Liver (tissue), 8 donors: ENCODE measurements at regions not wholly inside any gene's neighbourhood (a gene's known extent, or its start where the extent isn't known, plus 50 kb on each side); places are given as distances from the start of the nearest gene placed in this dataset.
A peak's percentile ranks its signal among the peaks of the same experiment; 100 is the strongest.

Source experiments
- DNase-seq: peaks from one replicate; pipeline ENCODE4 v3.0.0-alpha.2; 2017; ENCODE audit warnings: low spot score
- H3K27ac ChIP-seq, 2 donors: one replicate each; pipeline ENCODE4 v1.7.0; 2013; ENCODE audit warnings: inconsistent platforms in 2 of 2, low read length in 2 of 2, control low read depth in 1 of 2, low read depth in 1 of 2, mild to moderate bottlenecking in 1 of 2
- H3K27me3 ChIP-seq, 4 donors: one replicate each; pipeline versions ENCODE4 v1.6.1 to v1.7.0; 2013; ENCODE audit warnings: low read length in 3 of 4, inconsistent platforms in 1 of 4, mild to moderate bottlenecking in 1 of 4, moderate library complexity in 1 of 4; ENCODE audit not compliant: control insufficient read depth in 4 of 4, insufficient read depth in 4 of 4
- H3K36me3 ChIP-seq, 4 donors: one replicate each; pipeline versions ENCODE4 v1.6.1 to v1.7.0; 2013; ENCODE audit warnings: low read length in 3 of 4, mild to moderate bottlenecking in 3 of 4, low read depth in 1 of 4, moderate library complexity in 1 of 4; ENCODE audit not compliant: control insufficient read depth in 4 of 4, insufficient read depth in 3 of 4
- H3K4me1 ChIP-seq, 4 donors: one replicate each; pipeline versions ENCODE4 v1.6.1 to v1.7.0; 2013; ENCODE audit warnings: low read length in 3 of 4, mild to moderate bottlenecking in 3 of 4, moderate library complexity in 1 of 4; ENCODE audit not compliant: control insufficient read depth in 4 of 4, insufficient read depth in 4 of 4
- H3K4me3 ChIP-seq, 3 donors: one replicate each; pipeline versions ENCODE4 v1.6.1 to v1.7.0; 2013; ENCODE audit warnings: low read length in 3 of 3, control low read depth in 1 of 3, low read depth in 1 of 3, mild to moderate bottlenecking in 1 of 3
- H3K9ac ChIP-seq, 2 donors: one replicate each; pipeline ENCODE4 v1.7.0; 2013; ENCODE audit warnings: low read length in 2 of 2, mild to moderate bottlenecking in 2 of 2, moderate library complexity in 2 of 2, control low read depth in 1 of 2, low read depth in 1 of 2
- H3K9me3 ChIP-seq, 4 donors: one replicate each; pipeline versions ENCODE4 v1.6.1 to v1.7.0; 2013; ENCODE audit warnings: low read length in 3 of 4; ENCODE audit not compliant: control insufficient read depth in 4 of 4
- FOXA1 ChIP-seq: IDR thresholded peaks from 2 replicates; pipeline ENCODE4 v1.6.1; 2016; ENCODE audit warnings: antibody characterized with exemption
- FOXA2 ChIP-seq: IDR thresholded peaks from 2 replicates; pipeline ENCODE4 v1.6.1; 2016; ENCODE audit warnings: antibody characterized with exemption
- GABPA ChIP-seq, 2 donors: IDR thresholded peaks in 1 of 2; conservative IDR thresholded peaks in 1 of 2; 2 replicates each; pipeline ENCODE4 v1.6.1; 2016; ENCODE audit warnings: antibody characterized with exemption in 2 of 2, mild to moderate bottlenecking in 1 of 2, moderate library complexity in 1 of 2
- HNF4A ChIP-seq, 2 donors: conservative IDR thresholded peaks; 2 replicates each; pipeline ENCODE4 v1.6.1; 2016; ENCODE audit warnings: antibody characterized with exemption in 2 of 2, mild to moderate bottlenecking in 2 of 2
- HNF4G ChIP-seq: IDR thresholded peaks from 2 replicates; pipeline ENCODE4 v1.6.1; 2016; ENCODE audit warnings: antibody characterized with exemption
- JUND ChIP-seq, 2 donors: IDR thresholded peaks; 2 replicates each; pipeline ENCODE4 v1.6.1; 2016; ENCODE audit warnings: antibody characterized with exemption in 2 of 2
- NR2F2 ChIP-seq: IDR thresholded peaks from 2 replicates; pipeline ENCODE4 v1.6.1; 2016; ENCODE audit warnings: antibody characterized with exemption
- RAD21 ChIP-seq, 2 donors: IDR thresholded peaks; 2 replicates each; pipeline ENCODE4 v1.6.1; 2016; ENCODE audit warnings: antibody characterized with exemption in 2 of 2, mild to moderate bottlenecking in 2 of 2
- REST ChIP-seq: IDR thresholded peaks from 2 replicates; pipeline ENCODE4 v1.6.1; 2016; ENCODE audit warnings: antibody characterized with exemption, mild to moderate bottlenecking
- RXRA ChIP-seq, 2 donors: IDR thresholded peaks; 2 replicates each; pipeline ENCODE4 v1.6.1; 2017 to 2018; ENCODE audit warnings: antibody characterized with exemption in 2 of 2, mild to moderate bottlenecking in 1 of 2
- SP1 ChIP-seq: IDR thresholded peaks from 2 replicates; pipeline ENCODE4 v1.6.1; 2018; ENCODE audit warnings: antibody characterized with exemption, mild to moderate bottlenecking
- TAF1 ChIP-seq: conservative IDR thresholded peaks from 2 replicates; pipeline ENCODE4 v1.6.1; 2016; ENCODE audit warnings: antibody characterized with exemption, mild to moderate bottlenecking
- WGBS: extraction: QIAGEN DNeasy Blood & Tissue Kit; methylation state at CpG from one replicate; pipeline ENCODE4 v1.1.7; 2013; 5-methylcytosine and 5-hydroxymethylcytosine counted together
- TF ChIP-seq, protein P1 (sequence below): IDR thresholded peaks from 2 replicates; pipeline ENCODE4 v1.6.1; 2016; ENCODE audit warnings: antibody characterized with exemption
- TF ChIP-seq, protein P2 (sequence below): fragments of 150-350 bp; IDR thresholded peaks from 2 replicates; pipeline ENCODE4 v1.5.1; 2017; ENCODE audit warnings: improper control_type of control experiment, low read depth, low read length; ENCODE audit not compliant: missing input control
- TF ChIP-seq, protein P3 (sequence below): IDR thresholded peaks from 2 replicates; pipeline ENCODE4 v1.6.1; 2016; ENCODE audit warnings: antibody characterized with exemption
- donor health status: healthy.
- donor health status: healthy.
- donor health status: healthy.
- donor health status: healthy.
- donor health status: healthy.

GRCh38 chr22:49322861-49323622 lies 504.6 kb downstream of the BRD1 start (continued):
- TF ChIP-seq REST (no peak), FOXA1 (no peak)

GRCh38 chr22:49322231-49322630 lies 505.4 kb downstream of the BRD1 start:
- peaks cover 0 to 5% (median 2%) of the 10 kb centered on the region in 4 donors for H3K9me3 ChIP-seq
- TF ChIP-seq TAF1 (no peak), GABPA (IDR thresholded peaks at IDR 0.05 in 1 of 2, conservative IDR thresholded peaks at IDR 0.05 in 1 of 2) (no peak), NR2F2 (no peak), HNF4G (no peak), FOXA2 (no peak), FOXA1 (no peak), SP1 (no peak), RAD21 (IDR thresholded peaks at IDR 0.05) (no peak)
- TF ChIP-seq, protein P1, sequence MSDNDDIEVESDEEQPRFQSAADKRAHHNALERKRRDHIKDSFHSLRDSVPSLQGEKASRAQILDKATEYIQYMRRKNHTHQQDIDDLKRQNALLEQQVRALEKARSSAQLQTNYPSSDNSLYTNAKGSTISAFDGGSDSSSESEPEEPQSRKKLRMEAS = no peak
- TF ChIP-seq, protein P2, sequence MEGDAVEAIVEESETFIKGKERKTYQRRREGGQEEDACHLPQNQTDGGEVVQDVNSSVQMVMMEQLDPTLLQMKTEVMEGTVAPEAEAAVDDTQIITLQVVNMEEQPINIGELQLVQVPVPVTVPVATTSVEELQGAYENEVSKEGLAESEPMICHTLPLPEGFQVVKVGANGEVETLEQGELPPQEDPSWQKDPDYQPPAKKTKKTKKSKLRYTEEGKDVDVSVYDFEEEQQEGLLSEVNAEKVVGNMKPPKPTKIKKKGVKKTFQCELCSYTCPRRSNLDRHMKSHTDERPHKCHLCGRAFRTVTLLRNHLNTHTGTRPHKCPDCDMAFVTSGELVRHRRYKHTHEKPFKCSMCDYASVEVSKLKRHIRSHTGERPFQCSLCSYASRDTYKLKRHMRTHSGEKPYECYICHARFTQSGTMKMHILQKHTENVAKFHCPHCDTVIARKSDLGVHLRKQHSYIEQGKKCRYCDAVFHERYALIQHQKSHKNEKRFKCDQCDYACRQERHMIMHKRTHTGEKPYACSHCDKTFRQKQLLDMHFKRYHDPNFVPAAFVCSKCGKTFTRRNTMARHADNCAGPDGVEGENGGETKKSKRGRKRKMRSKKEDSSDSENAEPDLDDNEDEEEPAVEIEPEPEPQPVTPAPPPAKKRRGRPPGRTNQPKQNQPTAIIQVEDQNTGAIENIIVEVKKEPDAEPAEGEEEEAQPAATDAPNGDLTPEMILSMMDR = no peak
- H3K4me1 ChIP-seq = no peaks in the 10 kb centered on the region
- H3K9ac ChIP-seq = no peak overlapping the region
- no peak overlapping the region for H3K27ac ChIP-seq
- no peak for DNase-seq
- H3K36me3 ChIP-seq = no peaks in the 10 kb centered on the region
- H3K4me3 ChIP-seq = no peak overlapping the region
- peaks cover 0 to 8% (median 1%) of the 10 kb centered on the region in 4 donors for H3K27me3 ChIP-seq
- 55% methylated on average over 13 of the region's 13 CpGs for WGBS

DNA sequence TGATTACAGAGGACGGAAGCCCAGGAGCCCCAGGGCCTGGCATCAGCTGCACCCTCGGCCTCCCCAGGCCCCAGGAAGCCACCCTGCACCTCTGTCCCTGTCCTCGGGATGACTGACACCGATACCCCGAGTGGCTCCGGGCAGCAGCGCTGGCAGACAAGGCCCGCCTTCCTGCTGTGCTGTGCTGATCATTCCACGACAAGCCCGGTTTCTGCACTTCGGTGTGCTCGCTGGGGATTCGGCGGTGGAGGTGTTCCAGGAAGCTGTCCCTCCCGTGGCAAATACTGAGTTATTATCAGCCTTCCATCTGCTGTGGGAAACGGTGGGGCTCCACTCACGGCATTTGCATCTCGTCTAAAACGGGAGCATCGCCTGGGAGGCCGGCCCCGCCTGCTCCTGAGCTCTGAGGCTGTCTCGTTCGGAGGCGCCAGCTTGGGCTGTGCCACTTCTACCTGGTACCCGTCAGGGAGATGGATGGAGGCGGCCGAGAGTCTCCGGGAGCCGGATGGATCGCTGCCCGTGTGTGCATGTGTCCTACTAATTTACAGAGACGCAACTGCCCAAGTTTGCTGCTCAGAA lies 506.1 kb downstream of the BRD1 start:
- no peaks in the 10 kb centered on the region for H3K4me1 ChIP-seq
- WGBS = 75% methylated on average over 33 of the region's 33 CpGs
- H3K36me3 ChIP-seq = no peaks in the 10 kb centered on the region
- peaks cover 0 to 8% (median 1%) of the 10 kb centered on the region in 4 donors for H3K27me3 ChIP-seq
- H3K9ac ChIP-seq = no peak overlapping the region
- H3K4me3 ChIP-seq = no peak overlapping the region
- no peak overlapping the region for H3K27ac ChIP-seq
- peaks cover 0 to 2% (median 0%) of the 10 kb centered on the region in 4 donors for H3K9me3 ChIP-seq
- peak; percentile 30 for DNase-seq
- TF ChIP-seq FOXA1 (no peak), RXRA (IDR thresholded peaks at IDR 0.05) (no peak), JUND (IDR thresholded peaks at IDR 0.05) (no peak), FOXA2 (no peak), SP1 (no peak), HNF4A (conservative IDR thresholded peaks at IDR 0.05) (no peak), RAD21 (IDR thresholded peaks at IDR 0.05) (no peak), REST (no peak), NR2F2 (no peak), HNF4G (no peak)
- TF ChIP-seq, protein P3, sequence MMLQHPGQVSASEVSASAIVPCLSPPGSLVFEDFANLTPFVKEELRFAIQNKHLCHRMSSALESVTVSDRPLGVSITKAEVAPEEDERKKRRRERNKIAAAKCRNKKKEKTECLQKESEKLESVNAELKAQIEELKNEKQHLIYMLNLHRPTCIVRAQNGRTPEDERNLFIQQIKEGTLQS = no peak
- TF ChIP-seq, protein P2 = no peak
